Kidney (tissue), 13 donors: ENCODE measurements at regions not wholly inside any gene's neighbourhood (a gene's known extent, or its start where the extent isn't known, plus 50 kb on each side); places are given as distances from the start of the nearest gene placed in this dataset.

ENCODE experiments used
- DNase-seq, 5 donors: peaks; one replicate each; pipeline ENCODE4 v3.0.0-alpha.2; 2013 to 2020
- FAIRE-seq: peaks from 2 replicates; lab custom pipeline; 2012; peaks lifted over from hg19 to GRCh38; lab: Jason Lieb, UNC
- H3K27ac ChIP-seq, 2 donors: one replicate each; pipeline ENCODE4 v1.7.0; 2013; ENCODE audit warnings: low read depth in 2 of 2, low read length in 2 of 2, inconsistent platforms in 1 of 2
- H3K27me3 ChIP-seq: one replicate; pipeline ENCODE4 v1.7.1; 2013; ENCODE audit warnings: low read length, inconsistent platforms; ENCODE audit not compliant: control insufficient read depth, insufficient read depth
- H3K36me3 ChIP-seq, 3 donors: one replicate each; pipeline versions ENCODE4 v1.7.0 to v1.7.1; 2013; ENCODE audit warnings: low read length in 3 of 3, control low read depth in 1 of 3, inconsistent platforms in 1 of 3; ENCODE audit not compliant: insufficient read depth in 3 of 3, control insufficient read depth in 2 of 3
- H3K4me1 ChIP-seq, 3 donors: one replicate each; pipeline versions ENCODE4 v1.7.0 to v1.7.1; 2013; ENCODE audit warnings: low read length in 3 of 3, inconsistent platforms in 1 of 3, low read depth in 1 of 3; ENCODE audit not compliant: control insufficient read depth in 2 of 3, insufficient read depth in 2 of 3
- H3K4me3 ChIP-seq, 3 donors: one replicate each; pipeline versions ENCODE4 v1.7.0 to v1.8.1; 2013; ENCODE audit warnings: low read length in 3 of 3, control low read depth in 1 of 3, inconsistent platforms in 1 of 3
- H3K9ac ChIP-seq, 3 donors: one replicate each; pipeline versions ENCODE4 v1.7.0 to v1.7.1; 2013; ENCODE audit warnings: low read length in 3 of 3, control low read depth in 1 of 3, inconsistent platforms in 1 of 3
- H3K9me3 ChIP-seq, 3 donors: one replicate each; pipeline versions ENCODE4 v1.7.0 to v1.7.1; 2013; ENCODE audit warnings: low read length in 3 of 3, control low read depth in 1 of 3, inconsistent platforms in 1 of 3; ENCODE audit not compliant: control insufficient read depth in 2 of 3, insufficient read depth in 1 of 3
- CTCF ChIP-seq: IDR thresholded peaks from 3 replicates; pipeline ENCODE4 v1.5.1; 2012; ENCODE audit warnings: mild to moderate bottlenecking, moderate library complexity, borderline replicate concordance; ENCODE audit not compliant: insufficient read depth; ENCODE audit errors: extremely low read depth
- intact Hi-C: fragments of 100-400 bp; cut with DNase I; formaldehyde crosslinking; loops from one replicate; pipeline ENCODE4 v1.11.1; 2022
- donor health status: control.
- donor health status: control.
- donor health status: control.
- donor health status: control.
- donor health status: control.
- donor health status: DM: yes; HTN: yes; CAD: no.
- donor health status: Normal renal cell carcinoma (clear cell type).

GRCh38 chr13:47611664-47612288 is 389.3 kb downstream of the SUCLA2 start:
- no peaks in the 10 kb centered on the region for H3K4me1 ChIP-seq
- peaks cover 0 to 10% (median 0%) of the 10 kb centered on the region in 3 donors for H3K9me3 ChIP-seq
- H3K9ac ChIP-seq, result no peak overlapping the region
- H3K36me3 ChIP-seq, result no peaks in the 10 kb centered on the region
- no peak overlapping the region for H3K4me3 ChIP-seq
- DNase-seq (no peak), FAIRE-seq (no peak)
- H3K27ac ChIP-seq, result no peak overlapping the region
- no peak for TF ChIP-seq CTCF
- intact Hi-C loops, result no loop called here
- H3K27me3 ChIP-seq, result no peaks in the 10 kb centered on the region

GRCh38 chr13:47610687-47611086 is 390.4 kb downstream of the SUCLA2 start:
- DNase-seq (no peak), FAIRE-seq (no peak)
- intact Hi-C loops, result no loop called here
- H3K9me3 ChIP-seq, result peaks cover 0 to 10% (median 0%) of the 10 kb centered on the region in 3 donors
- no peaks in the 10 kb centered on the region for H3K36me3 ChIP-seq
- no peaks in the 10 kb centered on the region for H3K4me1 ChIP-seq
- H3K4me3 ChIP-seq, result no peak overlapping the region
- H3K27ac ChIP-seq, result no peak overlapping the region
- H3K27me3 ChIP-seq, result no peaks in the 10 kb centered on the region
- no peak for TF ChIP-seq CTCF
- H3K9ac ChIP-seq, result no peak overlapping the region

- Histone ChIP-seq H3K4me3 (no peak overlapping the region), H3K36me3 (no peaks in the 10 kb centered on the region), H3K27ac (no peak overlapping the region), H3K4me1 (no peaks in the 10 kb centered on the region), H3K9ac (no peak overlapping the region), H3K9me3 (no peaks in the 10 kb centered on the region), H3K27me3 (no peaks in the 10 kb centered on the region)
- TF ChIP-seq CTCF, result no peak
- intact Hi-C loops, result no loop called here
- DNase-seq, result no peak
- FAIRE-seq, result no peak
Measured at GRCh38 chr13:47603365-47603764, 397.7 kb downstream of the SUCLA2 start.
